GM12892 (cell line): ENCODE measurements at regions not wholly inside any gene's neighbourhood (a gene's known extent, or its start where the extent isn't known, plus 50 kb on each side); places are given as distances from the start of the nearest gene placed in this dataset.
"Not testable (repeated sequence)": the region's sequence is repeated elsewhere in the genome, so short reads cannot be mapped to it uniquely, and the experiment has no call there.

Experiments
- DNase-seq: peaks from one replicate; pipeline ENCODE4 v3.0.0; 2011; ENCODE audit not compliant: insufficient read length
- FAIRE-seq: peaks from 2 replicates; lab custom pipeline; 2011; peaks lifted over from hg19 to GRCh38; lab: Jason Lieb, UNC
- POLR2A ChIP-seq: IDR thresholded peaks from 2 replicates; pipeline ENCODE4 v1.6.1; 2011; ENCODE audit warnings: low read depth, low read length, control low read depth
- POLR2AphosphoS5 ChIP-seq: IDR thresholded peaks from 2 replicates; pipeline ENCODE4 v1.6.1; 2011; ENCODE audit warnings: low read depth, low read length, control low read depth
- TAF1 ChIP-seq: IDR thresholded peaks from 2 replicates; pipeline ENCODE4 v1.6.1; 2011; ENCODE audit warnings: low read depth, mild to moderate bottlenecking, control low read depth, low read length, borderline replicate concordance

DNA sequence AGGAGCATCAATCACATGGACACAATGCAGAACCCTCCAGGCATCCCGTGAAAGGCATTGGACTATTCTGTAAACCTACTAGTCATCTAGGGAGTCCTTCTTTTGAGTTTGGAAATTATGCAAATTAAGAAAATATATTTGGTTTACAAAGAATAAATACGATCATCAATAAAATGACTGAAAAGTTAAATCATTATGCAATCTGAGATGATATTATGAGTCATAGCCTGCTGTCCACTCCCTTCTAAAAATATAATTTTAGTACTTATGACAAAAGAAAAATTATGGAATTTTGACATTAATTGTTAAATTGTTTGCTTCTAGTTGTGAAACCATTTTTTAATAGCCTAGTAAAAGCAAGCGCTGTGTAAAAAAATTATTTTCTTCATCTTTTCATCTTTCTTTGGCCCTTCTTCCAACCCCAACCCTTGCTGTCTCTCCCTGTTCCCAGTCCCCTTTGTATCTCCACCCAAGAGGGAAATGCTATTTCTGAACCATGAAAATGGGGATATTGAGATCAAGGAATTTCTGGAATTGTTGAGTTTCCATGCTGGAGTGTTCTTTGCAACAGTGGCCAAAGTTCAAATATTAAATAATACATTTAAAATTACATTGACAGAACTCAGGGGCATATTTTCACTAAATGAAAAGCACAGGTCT lies 599.8 kb downstream of the COL12A1 start:
- TF ChIP-seq POLR2A, result no peak
- no peak for TF ChIP-seq TAF1
- no peak for TF ChIP-seq POLR2AphosphoS5
- DNase-seq (no peak), FAIRE-seq (no peak)

DNA sequence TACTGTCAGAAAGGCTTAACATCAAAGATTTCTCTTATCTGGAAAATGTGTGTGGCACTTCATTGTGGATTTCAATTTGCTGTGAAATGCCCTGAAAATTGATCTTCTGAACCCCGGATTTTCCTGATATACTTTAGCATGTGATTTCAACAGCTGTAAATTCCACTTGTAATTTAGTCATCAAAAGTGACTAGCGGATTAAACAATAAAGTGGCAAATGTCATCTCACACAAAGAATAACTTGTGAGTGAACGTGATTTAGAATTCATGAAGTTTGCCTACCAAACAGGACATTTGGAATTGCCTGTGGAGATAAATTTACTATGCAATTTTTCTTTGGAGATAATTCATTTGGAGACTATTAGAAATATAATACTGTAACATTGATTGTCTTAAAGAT lies 601.6 kb downstream of the COL12A1 start:
- no peak for DNase-seq
- no peak for FAIRE-seq

GRCh38 chr6:74603322-74604076 lies 602.4 kb downstream of the COL12A1 start:
- no peak for FAIRE-seq
- TF ChIP-seq TAF1, result no peak
- TF ChIP-seq POLR2A, result no peak
- TF ChIP-seq POLR2AphosphoS5, result no peak

More for the DNA sequence above, 601.6 kb downstream of the COL12A1 start:
- no peak for TF ChIP-seq TAF1
- TF ChIP-seq POLR2A, result no peak
- TF ChIP-seq POLR2AphosphoS5, result no peak

GRCh38 chr6:74602206-74602605 lies 603.6 kb downstream of the COL12A1 start:
- peak; percentile 27 for FAIRE-seq
- TF ChIP-seq TAF1 (no peak), POLR2A (no peak), POLR2AphosphoS5 (no peak)
- DNase-seq, result no peak

More at GRCh38 chr6:74603322-74604076, 602.4 kb downstream of the COL12A1 start:
- no peak for DNase-seq

GRCh38 chr6:74598462-74599393 lies 607.1 kb downstream of the COL12A1 start:
- FAIRE-seq (peak; percentile 99), DNase-seq (peak; percentile 13)
- TF ChIP-seq POLR2A (no peak), TAF1 (no peak), POLR2AphosphoS5 (no peak)

DNA sequence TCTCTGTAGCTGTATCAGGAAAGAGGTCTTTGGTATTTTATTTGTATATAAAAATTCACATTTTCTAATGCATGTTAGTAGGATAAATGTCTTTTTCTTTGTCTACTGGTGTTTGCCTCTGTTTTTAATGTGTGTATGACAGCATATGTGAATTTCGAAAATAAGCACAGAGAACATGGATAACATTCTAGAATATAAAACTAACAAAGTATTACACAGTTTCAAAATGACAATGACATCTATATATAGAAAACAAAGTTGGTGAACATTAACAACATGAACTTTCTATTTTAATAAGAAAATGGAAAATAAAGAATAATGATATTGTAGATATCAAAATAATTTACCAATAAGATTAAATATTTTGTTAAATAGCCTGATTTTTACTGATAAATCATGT lies 608.0 kb downstream of the COL12A1 start:
- no peak for DNase-seq
- no peak for TF ChIP-seq TAF1
- TF ChIP-seq POLR2A, result no peak
- TF ChIP-seq POLR2AphosphoS5, result no peak
- FAIRE-seq, result no peak

GRCh38 chr6:74597266-74597665 lies 608.6 kb downstream of the COL12A1 start:
- no peak for DNase-seq
- no peak for FAIRE-seq
- no peak for TF ChIP-seq POLR2AphosphoS5
- TF ChIP-seq POLR2A, result no peak
- no peak for TF ChIP-seq TAF1

GRCh38 chr6:74596588-74596987 lies 609.3 kb downstream of the COL12A1 start:
- DNase-seq, result no peak
- FAIRE-seq, result no peak
- TF ChIP-seq POLR2A (no peak), TAF1 (no peak), POLR2AphosphoS5 (no peak)

DNA sequence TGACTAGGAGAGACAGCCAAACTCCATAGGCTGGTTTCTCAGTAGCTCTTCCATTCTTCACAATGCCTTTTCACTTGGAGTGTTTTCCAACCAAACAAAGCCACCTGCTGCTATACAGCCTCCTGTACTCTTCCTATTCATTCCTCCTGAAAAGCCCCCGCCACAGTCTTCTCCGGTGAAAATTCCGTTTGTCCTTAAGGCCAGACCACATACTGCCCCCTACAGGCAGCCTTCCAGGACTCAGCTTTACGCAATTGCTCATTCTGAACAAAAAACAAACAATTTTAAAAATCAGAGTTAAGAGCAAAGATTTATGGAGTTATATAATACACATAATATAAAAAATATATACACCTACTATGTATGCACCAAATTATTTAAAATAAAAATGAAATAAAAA lies 611.5 kb downstream of the COL12A1 start:
- peak; percentile 50 for FAIRE-seq

GRCh38 chr6:74588094-74588832 lies 617.6 kb downstream of the COL12A1 start:
- no peak for TF ChIP-seq TAF1
- no peak for TF ChIP-seq POLR2A
- TF ChIP-seq POLR2AphosphoS5, result no peak
- DNase-seq (no peak), FAIRE-seq (no peak)

More for the DNA sequence above, 611.5 kb downstream of the COL12A1 start:
- DNase-seq, result not testable (repeated sequence)
